GM19351 (cell line): ENCODE measurements at regions not wholly inside any gene's neighbourhood (a gene's known extent, or its start where the extent isn't known, plus 50 kb on each side); places are given as distances from the start of the nearest gene placed in this dataset.

Experiments
- ATAC-seq: cut with Tn5 transposase; IDR thresholded peaks from one replicate; pipeline ENCODE4 v1.9.1; 2021; ENCODE audit warnings: mild to moderate bottlenecking, moderate library complexity; ENCODE audit not compliant: unreplicated experiment

GRCh38 chr3:26345613-26346012 lies 277.0 kb upstream of the LRRC3B start:
- ATAC-seq = no peak

GRCh38 chr3:26346497-26346896 lies 276.1 kb upstream of the LRRC3B start:
- ATAC-seq = no peak

- no peak for ATAC-seq
These were observed 275.4 kb upstream of the LRRC3B start for GRCh38 chr3:26347150-26347549.

- ATAC-seq = no peak
These were observed 271.7 kb upstream of the LRRC3B start for GRCh38 chr3:26350853-26351252.

- ATAC-seq = no peak
These were observed 269.5 kb upstream of the LRRC3B start for GRCh38 chr3:26353097-26353496.

GRCh38 chr3:26358405-26358804 lies 264.2 kb upstream of the LRRC3B start:
- ATAC-seq = no peak

- ATAC-seq = no peak
These were observed 256.9 kb upstream of the LRRC3B start for GRCh38 chr3:26365706-26366105.

GRCh38 chr3:26368312-26368711 lies 254.3 kb upstream of the LRRC3B start:
- ATAC-seq = no peak

- no peak for ATAC-seq
These were observed 253.4 kb upstream of the LRRC3B start for GRCh38 chr3:26369133-26369532.

GRCh38 chr3:26375843-26376530 lies 246.6 kb upstream of the LRRC3B start:
- no peak for ATAC-seq

- no peak for ATAC-seq
These were observed 241.2 kb upstream of the LRRC3B start for GRCh38 chr3:26381411-26381810.

- ATAC-seq = no peak
These were observed 215.9 kb upstream of the LRRC3B start for GRCh38 chr3:26406636-26407035.

- ATAC-seq = no peak
These were observed 204.0 kb upstream of the LRRC3B start for GRCh38 chr3:26418553-26418952.

GRCh38 chr3:26422415-26422814 lies 200.2 kb upstream of the LRRC3B start:
- ATAC-seq = peak; percentile 88

- no peak for ATAC-seq
These were observed 197.5 kb upstream of the LRRC3B start for GRCh38 chr3:26425076-26425475.

- ATAC-seq = no peak
These were observed 193.6 kb upstream of the LRRC3B start for GRCh38 chr3:26428992-26429391.

GRCh38 chr3:26437678-26438077 lies 184.9 kb upstream of the LRRC3B start:
- no peak for ATAC-seq

GRCh38 chr3:26438325-26438940 lies 184.1 kb upstream of the LRRC3B start:
- ATAC-seq = no peak

GRCh38 chr3:26438981-26439884 lies 183.3 kb upstream of the LRRC3B start:
- no peak for ATAC-seq

GRCh38 chr3:26449996-26450395 lies 172.6 kb upstream of the LRRC3B start:
- ATAC-seq = peak; percentile 83

- no peak for ATAC-seq
These were observed 170.2 kb upstream of the LRRC3B start for GRCh38 chr3:26452363-26452762.

- no peak for ATAC-seq
These were observed 161.6 kb upstream of the LRRC3B start for GRCh38 chr3:26460985-26461384.
